K562 (cell line): ENCODE measurements at regions not wholly inside any gene's neighbourhood (a gene's known extent, or its start where the extent isn't known, plus 50 kb on each side); places are given as distances from the start of the nearest gene placed in this dataset.

ENCODE experiments used
- ATAC-seq: fragments of 200-7000 bp; cut with Tn5 transposase; 3 replicates; pipeline ENCODE4 v1.9.1; 2020; ENCODE audit warnings: moderate library complexity
- BruUV-seq: library from RNA; stranded (reverse); fragments of 400-500 nt; replicated peaks from 2 replicates; lab custom pipeline; 2021; lab: Mats Ljungman, UMichigan
- CTCF ChIA-PET: fragments of 300-600 bp; formaldehyde crosslinking; extraction: SDS; loops from one replicate; lab custom pipeline; 2021; ENCODE audit warnings: low intra/inter-chr PET ratio; lab: Yijun Ruan, JAX
- POLR2A ChIA-PET: fragments of 300-600, 350-650 bp; sonication (Branson Sonifier 250); formaldehyde crosslinking; extraction: SDS; loops from one replicate; lab custom pipeline; 2021; ENCODE audit warnings: antibody characterized with exemption, inconsistent platforms; lab: Yijun Ruan, JAX
- DNase-seq, 4 experiments: peaks; one replicate each; pipeline versions ENCODE4 v3.0.0 to v3.0.0-alpha.2; 2011 to 2018; ENCODE audit warnings: low spot score in 3 of 4, mixed read lengths in 3 of 4; ENCODE audit errors: extremely low read depth in 1 of 4
- FAIRE-seq: peaks from 2 replicates; lab custom pipeline; 2011; peaks lifted over from hg19 to GRCh38; lab: Jason Lieb, UNC
- H2AFZ ChIP-seq: 2 replicates; pipeline ENCODE4 v1.6.0; 2011; ENCODE audit warnings: low read depth, low read length, control low read depth, inconsistent platforms
- H3K27ac ChIP-seq: fragments of 200-600 bp; 3 replicates; pipeline ENCODE4 v1.8.0; 2011; ENCODE audit warnings: low read depth, mild to moderate bottlenecking, control low read depth, inconsistent platforms, low read length, moderate library complexity, mixed read lengths; ENCODE audit errors: extremely low read depth
- H3K27me3 ChIP-seq, 2 experiments: fragments of 300-600 bp in 1 of 2; 2 replicates in 1 of 2; 3 replicates in 1 of 2; pipeline versions ENCODE4 v1.6.0 to v1.8.0; 2011; ENCODE audit warnings: inconsistent platforms in 2 of 2, low read length in 2 of 2, mild to moderate bottlenecking in 1 of 2, mixed read lengths in 1 of 2, moderate library complexity in 1 of 2; ENCODE audit not compliant: control insufficient read depth in 2 of 2, insufficient read depth in 2 of 2
- H3K36me3 ChIP-seq: fragments of 300-600 bp; 3 replicates; pipeline ENCODE4 v1.8.0; 2011; ENCODE audit warnings: mild to moderate bottlenecking, low read length, inconsistent platforms; ENCODE audit not compliant: control insufficient read depth, insufficient read depth
- H3K4me1 ChIP-seq, 2 experiments: fragments of 200-600 bp in 1 of 2; replicated peaks in 1 of 2; 2 replicates in 1 of 2; 3 replicates in 1 of 2; pipeline versions ENCODE4 v1.5.1 to v1.8.0; 2011; ENCODE audit warnings: inconsistent platforms in 2 of 2, low read length in 2 of 2, mild to moderate bottlenecking in 1 of 2, mixed read lengths in 1 of 2, moderate library complexity in 1 of 2; ENCODE audit not compliant: control insufficient read depth in 2 of 2, insufficient read depth in 2 of 2
- H3K4me2 ChIP-seq: 2 replicates; pipeline ENCODE4 v1.6.1; 2011; ENCODE audit warnings: low read length, control low read depth, inconsistent platforms, mixed read lengths; ENCODE audit not compliant: insufficient read depth
- H3K4me3 ChIP-seq: fragments of 200-600 bp; sonication (generic), shearing (Covaris generic); 2 replicates; pipeline ENCODE4 v1.5.1; 2016; ENCODE audit warnings: control low read depth, inconsistent platforms
- H3K79me2 ChIP-seq: fragments of 200-600 bp; 3 replicates; pipeline ENCODE4 v1.8.0; 2011; ENCODE audit warnings: low read length, inconsistent platforms; ENCODE audit not compliant: control insufficient read depth, insufficient read depth
- H3K9ac ChIP-seq, 2 experiments: 2 replicates each; pipeline versions ENCODE4 v1.6.0 to v1.6.1; 2011; ENCODE audit warnings: low read depth in 2 of 2, low read length in 2 of 2, control low read depth in 1 of 2, inconsistent platforms in 1 of 2, mild to moderate bottlenecking in 1 of 2, mixed read lengths in 1 of 2; ENCODE audit not compliant: insufficient read depth in 1 of 2
- H3K9me1 ChIP-seq: one replicate; pipeline ENCODE4 v1.6.0; 2011; ENCODE audit warnings: inconsistent platforms, mild to moderate bottlenecking, low read length, moderate library complexity; ENCODE audit not compliant: control insufficient read depth, insufficient read depth
- H3K9me3 ChIP-seq: replicated peaks from 2 replicates; pipeline ENCODE4 v1.5.1; 2011; ENCODE audit warnings: low read depth, low read length, inconsistent platforms; ENCODE audit not compliant: control insufficient read depth, insufficient read depth
- H4K20me1 ChIP-seq: replicated peaks from 2 replicates; pipeline ENCODE4 v1.6.1; 2011; ENCODE audit warnings: low read length, inconsistent platforms, mixed read lengths; ENCODE audit not compliant: control insufficient read depth, insufficient read depth
- CEBPB ChIP-seq: fragments of 450-650 bp; IDR thresholded peaks from 2 replicates; pipeline ENCODE4 v1.6.1; 2016; ENCODE audit warnings: missing genetic modification characterization, missing compliant biosample characterization
- ELF2 ChIP-seq: fragments of 250-450 bp; sonication (Bioruptor Pico); IDR thresholded peaks from 2 replicates; pipeline ENCODE4 v1.5.0; 2021; ENCODE audit warnings: mild to moderate bottlenecking
- FOXA1 ChIP-seq: fragments of 450-650 bp; IDR thresholded peaks from 2 replicates; pipeline ENCODE4 v1.6.1; 2016; ENCODE audit warnings: mild to moderate bottlenecking, borderline replicate concordance
- FOXK1 ChIP-seq: sonication (generic); formaldehyde crosslinking; IDR thresholded peaks from 2 replicates; pipeline ENCODE4 v1.8.0; 2022; ENCODE audit warnings: missing genetic modification reagents, mild to moderate bottlenecking, borderline replicate concordance
- HDAC6 ChIP-seq: IDR thresholded peaks from 2 replicates; pipeline ENCODE4 v1.6.1; 2012; ENCODE audit warnings: low read depth, mild to moderate bottlenecking, control low read depth, inconsistent platforms, low read length, moderate library complexity
- HMGN3 ChIP-seq: IDR thresholded peaks from 2 replicates; pipeline ENCODE4 v1.6.1; 2011; ENCODE audit warnings: borderline replicate concordance, low read depth, mild to moderate bottlenecking, mixed read lengths, low read length; ENCODE audit not compliant: insufficient read length; ENCODE audit errors: extremely low read depth
- HMGXB4 ChIP-seq: sonication (generic); formaldehyde crosslinking; IDR thresholded peaks from 2 replicates; pipeline ENCODE4 v1.8.1; 2023; ENCODE audit warnings: mild to moderate bottlenecking, missing genetic modification reagents
- HNRNPL ChIP-seq: fragments of 200-400 bp; formaldehyde crosslinking; IDR thresholded peaks from 2 replicates; pipeline ENCODE4 v1.6.1; 2017; ENCODE audit warnings: low read depth, mild to moderate bottlenecking, low read length
- NEUROD1 ChIP-seq: fragments of 150-350 bp; IDR thresholded peaks from 2 replicates; pipeline ENCODE4 v1.6.1; 2014; ENCODE audit warnings: borderline replicate concordance, low read length, low read depth; ENCODE audit not compliant: partially characterized antibody
- SMAD3 ChIP-seq: fragments of 450-650 bp; formaldehyde crosslinking; conservative IDR thresholded peaks from 2 replicates; pipeline ENCODE4 v1.4.0; 2020; ENCODE audit warnings: mild to moderate bottlenecking
- TBP ChIP-seq: optimal IDR thresholded peaks from 2 replicates; pipeline ENCODE3; 2011; ENCODE audit warnings: low read depth, low read length, improper control_type of control experiment
- TCF3 ChIP-seq: sonication (generic); formaldehyde crosslinking; IDR thresholded peaks from 2 replicates; pipeline ENCODE4 v1.4.0; 2020; ENCODE audit warnings: mild to moderate bottlenecking, missing genetic modification reagents
- ZEB2 ChIP-seq: fragments of 450-650 bp; IDR thresholded peaks from 2 replicates; pipeline ENCODE4 v1.6.1; 2016
- ZHX1 ChIP-seq: fragments of 150-350 bp; conservative IDR thresholded peaks from 2 replicates; pipeline ENCODE4 v1.6.1; 2014; ENCODE audit warnings: low read length
- ZNF436 ChIP-seq: fragments of 250-450, 450-650 bp; sonication (Bioruptor Pico); formaldehyde crosslinking; IDR thresholded peaks from 2 replicates; pipeline ENCODE4 v1.7.0; 2020; ENCODE audit warnings: mild to moderate bottlenecking
- WGBS: fragments of 100-300 bp; shearing (Covaris generic); methylation state at CpG from one replicate; pipeline ENCODE4 v1.1.6; 2016; ENCODE audit warnings: low coverage, mixed read lengths; ENCODE audit not compliant: insufficient coverage; ENCODE audit errors: missing lambda C conversion rate; 5-methylcytosine and 5-hydroxymethylcytosine counted together
- in situ Hi-C: fragments of 300-500 bp; cut with MboI; formaldehyde crosslinking; loops from 4 replicates; pipeline ENCODE4 v1.15.0; 2018; ENCODE audit warnings: inconsistent platforms, mixed read lengths
- intact Hi-C: fragments of 100-400 bp; cut with micrococcal nuclease; formaldehyde crosslinking; loops from 2 replicates; pipeline ENCODE4 v1.14.2; 2022
- TF ChIP-seq, protein P1 (sequence below): fragments of 450-650 bp; IDR thresholded peaks from 2 replicates; pipeline ENCODE4 v1.6.1; 2014; ENCODE audit warnings: low read depth, mild to moderate bottlenecking, moderate library complexity, borderline replicate concordance
- TF ChIP-seq, protein P2 (sequence below): fragments of 250-450 bp; sonication (Bioruptor Pico); IDR thresholded peaks from 2 replicates; pipeline ENCODE4 v1.8.0; 2022; ENCODE audit warnings: inconsistent platforms, mild to moderate bottlenecking, moderate library complexity, borderline replicate concordance

DNA sequence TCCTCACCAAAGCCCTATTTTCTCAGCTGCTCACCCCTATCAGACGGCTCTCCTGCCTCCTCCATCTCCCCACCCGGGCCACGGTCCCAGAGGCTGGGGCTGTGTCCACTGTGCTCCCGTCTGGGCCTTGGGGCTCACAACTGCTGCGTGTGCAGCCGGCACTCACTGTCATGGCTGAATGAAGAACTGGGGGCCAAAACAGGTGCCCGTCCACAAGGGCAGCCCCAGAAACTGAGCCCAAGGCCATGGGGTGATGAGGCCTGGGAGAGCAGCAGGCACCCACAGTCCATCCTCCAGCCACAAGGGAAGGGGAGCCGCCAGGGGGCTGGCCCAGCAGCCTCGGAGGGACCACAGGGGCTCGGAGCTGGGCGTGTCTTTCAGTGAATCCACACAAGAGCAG, 159.5 kb downstream of the DLL1 start:
- peaks cover 6 to 64% of the 10 kb centered on the region in 2 experiments; a peak in 4 of 5 replicates for H3K27me3 ChIP-seq
- H2AFZ ChIP-seq, result no peak overlapping the region
- intact Hi-C loops (no loop called here), in situ Hi-C loops (no loop called here)
- ChIA-PET CTCF (no interaction called here), POLR2A (no interaction called here)
- WGBS, result 3% methylated on average over 11 of the region's 11 CpGs
- no peaks in the 10 kb centered on the region for H3K9me1 ChIP-seq
- no TSS peak for BruUV-seq
- no peak overlapping the region for H3K4me2 ChIP-seq
- ATAC-seq (no peak), DNase-seq (no peak), FAIRE-seq (no peak)
- H3K9ac ChIP-seq, result no peak overlapping the region
- peaks cover 4% of the 10 kb centered on the region; the same call in 1 of the 2 replicates for H4K20me1 ChIP-seq
- H3K4me1 ChIP-seq, result no peaks in the 10 kb centered on the region; a peak in 1 of 5 replicates
- H3K36me3 ChIP-seq, result no peaks in the 10 kb centered on the region
- H3K27ac ChIP-seq, result no peak overlapping the region
- H3K4me3 ChIP-seq, result no peak overlapping the region
- no peaks in the 10 kb centered on the region for H3K9me3 ChIP-seq
- H3K79me2 ChIP-seq, result no peaks in the 10 kb centered on the region
- no peak for TF ChIP-seq ZEB2
- no peak for TF ChIP-seq CEBPB (tag)
- TF ChIP-seq, protein P1, sequence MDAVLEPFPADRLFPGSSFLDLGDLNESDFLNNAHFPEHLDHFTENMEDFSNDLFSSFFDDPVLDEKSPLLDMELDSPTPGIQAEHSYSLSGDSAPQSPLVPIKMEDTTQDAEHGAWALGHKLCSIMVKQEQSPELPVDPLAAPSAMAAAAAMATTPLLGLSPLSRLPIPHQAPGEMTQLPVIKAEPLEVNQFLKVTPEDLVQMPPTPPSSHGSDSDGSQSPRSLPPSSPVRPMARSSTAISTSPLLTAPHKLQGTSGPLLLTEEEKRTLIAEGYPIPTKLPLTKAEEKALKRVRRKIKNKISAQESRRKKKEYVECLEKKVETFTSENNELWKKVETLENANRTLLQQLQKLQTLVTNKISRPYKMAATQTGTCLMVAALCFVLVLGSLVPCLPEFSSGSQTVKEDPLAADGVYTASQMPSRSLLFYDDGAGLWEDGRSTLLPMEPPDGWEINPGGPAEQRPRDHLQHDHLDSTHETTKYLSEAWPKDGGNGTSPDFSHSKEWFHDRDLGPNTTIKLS, result no peak
- no peak for TF ChIP-seq FOXK1 (CRISPR knock-in tag)
- no peak for TF ChIP-seq HMGXB4 (CRISPR knock-in tag)
- no peak for TF ChIP-seq ZHX1
- TF ChIP-seq, protein P2, sequence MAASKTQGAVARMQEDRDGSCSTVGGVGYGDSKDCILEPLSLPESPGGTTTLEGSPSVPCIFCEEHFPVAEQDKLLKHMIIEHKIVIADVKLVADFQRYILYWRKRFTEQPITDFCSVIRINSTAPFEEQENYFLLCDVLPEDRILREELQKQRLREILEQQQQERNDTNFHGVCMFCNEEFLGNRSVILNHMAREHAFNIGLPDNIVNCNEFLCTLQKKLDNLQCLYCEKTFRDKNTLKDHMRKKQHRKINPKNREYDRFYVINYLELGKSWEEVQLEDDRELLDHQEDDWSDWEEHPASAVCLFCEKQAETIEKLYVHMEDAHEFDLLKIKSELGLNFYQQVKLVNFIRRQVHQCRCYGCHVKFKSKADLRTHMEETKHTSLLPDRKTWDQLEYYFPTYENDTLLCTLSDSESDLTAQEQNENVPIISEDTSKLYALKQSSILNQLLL, result no peak
- TF ChIP-seq TCF3 (CRISPR knock-in tag), result no peak
- TF ChIP-seq HNRNPL, result no peak
- no peak for TF ChIP-seq ZNF436 (CRISPR knock-in tag)
- TF ChIP-seq ELF2, result no peak
- no peak for TF ChIP-seq FOXA1
- no peak for TF ChIP-seq TBP
- no peak for TF ChIP-seq HDAC6
- no peak for TF ChIP-seq NEUROD1
- no peak for TF ChIP-seq SMAD3
- TF ChIP-seq HMGN3, result no peak
